Myocyte (in vitro differentiated cells): ENCODE measurements at regions not wholly inside any gene's neighbourhood (a gene's known extent, or its start where the extent isn't known, plus 50 kb on each side); places are given as distances from the start of the nearest gene placed in this dataset.

Source experiments
- DNase-seq: peaks from one replicate; pipeline ENCODE4 v3.0.0-alpha.2; 2012; ENCODE audit warnings: low read depth

DNA sequence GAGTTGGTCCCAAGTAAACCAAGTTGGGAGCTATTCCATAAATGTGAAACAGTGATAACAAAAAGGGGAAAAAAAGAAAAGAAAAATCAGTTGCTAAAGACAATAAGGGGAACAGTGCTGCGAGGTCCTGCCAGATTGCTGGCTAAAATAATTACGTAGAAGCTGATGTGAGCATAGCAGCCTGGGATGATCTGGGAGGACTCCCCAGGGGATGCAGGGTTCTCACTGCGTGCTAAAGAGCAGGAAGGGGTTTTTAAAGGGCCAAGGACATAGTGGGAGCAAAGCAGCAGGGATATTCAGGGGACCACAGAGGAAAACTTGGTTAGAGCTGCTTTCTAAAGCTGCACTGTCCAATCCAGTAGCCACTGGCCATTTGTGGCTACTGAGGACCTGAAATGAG, 133.0 kb upstream of the UMPS start:
- DNase-seq: no peak

DNA sequence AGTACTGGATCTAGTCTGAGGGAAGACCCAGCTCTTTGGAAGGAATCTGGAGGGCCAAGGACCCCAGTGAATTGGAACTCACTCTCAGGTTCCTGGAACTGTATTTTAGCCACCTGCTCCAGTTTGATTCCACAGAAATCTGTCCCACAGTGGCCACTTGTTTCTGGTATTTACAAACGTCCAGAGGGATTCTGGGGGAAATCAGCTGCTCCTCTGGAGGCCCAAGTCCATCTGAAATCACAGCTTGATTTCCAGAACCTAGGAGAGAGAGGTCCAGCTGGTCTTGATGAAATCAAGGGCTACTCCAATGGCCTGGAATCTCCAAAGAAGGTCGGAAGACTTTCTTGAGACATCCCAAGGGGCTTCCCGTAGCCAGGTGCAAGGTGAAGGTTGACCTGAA, 132.3 kb upstream of the UMPS start:
- DNase-seq: no peak

DNA sequence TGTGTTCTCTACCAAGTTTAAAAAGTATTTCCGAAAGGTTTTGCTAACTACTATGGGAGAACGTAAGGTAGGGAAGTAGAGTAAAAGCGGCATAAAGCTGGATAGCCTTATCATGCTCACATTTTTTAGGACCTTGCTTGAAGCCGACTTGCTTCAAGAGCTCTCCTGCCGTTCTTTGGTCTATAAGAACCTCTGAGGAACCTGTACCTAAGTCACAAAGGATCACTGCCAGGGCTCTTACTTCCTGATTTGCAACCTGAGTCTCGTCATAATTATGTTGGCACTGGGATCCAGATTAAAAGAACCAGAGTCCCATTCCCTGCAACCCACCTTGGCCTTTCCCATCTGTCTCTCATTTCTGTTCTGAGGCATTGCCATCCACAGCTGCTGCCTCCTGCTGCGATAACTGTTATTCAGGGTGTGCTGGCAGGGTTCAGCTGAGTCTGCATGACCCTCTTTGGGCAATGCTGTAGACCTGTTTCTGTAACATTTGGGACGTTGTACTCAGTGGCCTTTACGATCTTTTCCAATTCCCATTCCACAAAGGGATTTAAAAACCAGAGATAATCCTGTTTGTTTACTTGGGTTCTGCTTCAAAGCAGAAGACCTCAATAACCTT, 131.0 kb upstream of the UMPS start:
- DNase-seq: peak; percentile 63

DNA sequence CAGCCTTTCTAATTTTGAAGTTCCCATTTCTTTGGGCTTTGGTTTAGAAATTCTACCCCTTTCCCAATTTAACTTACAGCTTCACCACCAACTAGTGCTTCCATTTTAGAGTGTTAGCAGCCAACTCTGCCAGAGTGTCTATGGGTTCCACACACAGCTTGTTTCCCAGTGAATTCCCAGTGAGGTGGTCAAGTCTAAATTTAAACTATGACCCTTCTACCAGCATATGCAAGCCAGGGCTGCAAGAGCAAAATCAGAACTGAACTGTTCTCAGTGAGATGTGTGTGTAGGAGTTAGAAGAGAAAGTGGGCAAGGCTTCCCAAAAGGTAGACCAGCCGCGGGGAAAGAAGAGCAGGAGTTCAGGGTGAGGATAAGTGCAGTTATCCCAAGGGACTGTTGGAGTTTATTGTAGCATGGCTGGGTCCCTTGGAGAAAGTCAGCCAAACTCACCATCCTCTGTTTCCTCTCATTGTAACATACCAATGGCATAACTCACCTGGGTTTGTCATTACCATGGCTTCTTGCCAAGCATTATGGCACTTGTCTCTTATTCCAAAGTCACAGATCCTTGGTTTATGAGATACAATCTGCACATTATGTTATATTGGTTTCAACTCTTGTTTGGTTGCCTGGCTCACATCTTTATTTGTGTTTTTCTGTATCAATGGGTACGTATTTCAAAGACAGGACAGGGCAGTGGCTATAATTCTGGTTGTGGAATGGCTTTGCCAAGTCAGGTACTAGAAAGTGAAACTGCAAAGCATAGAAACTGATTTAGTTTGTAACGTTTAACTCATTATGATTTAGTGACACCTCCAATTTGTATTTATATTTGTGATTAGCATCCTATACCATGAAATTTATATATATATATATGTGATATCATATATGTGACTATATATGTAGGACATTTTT, 130.2 kb upstream of the UMPS start:
- DNase-seq: peak; percentile 79

DNA sequence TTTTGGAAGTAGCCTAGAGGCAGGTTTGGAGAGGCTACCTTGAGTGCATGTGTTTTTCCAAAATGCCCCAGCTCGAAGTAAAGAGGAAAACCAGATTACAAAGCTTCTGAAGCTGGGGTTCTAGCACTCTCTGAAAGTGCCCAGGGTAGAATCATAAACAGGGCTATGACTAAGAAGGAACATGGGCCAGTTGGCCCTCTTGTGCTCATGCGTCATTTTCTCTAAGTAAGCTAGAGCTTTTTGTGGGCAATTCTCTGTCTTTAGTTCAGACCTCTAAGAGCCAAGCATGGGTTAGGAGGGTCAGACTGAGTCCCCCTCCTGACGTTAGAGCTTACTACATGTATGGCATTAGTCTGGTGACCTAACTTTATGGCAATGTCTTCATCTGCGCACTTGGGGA, 129.5 kb upstream of the UMPS start:
- DNase-seq: peak; percentile 17

DNA sequence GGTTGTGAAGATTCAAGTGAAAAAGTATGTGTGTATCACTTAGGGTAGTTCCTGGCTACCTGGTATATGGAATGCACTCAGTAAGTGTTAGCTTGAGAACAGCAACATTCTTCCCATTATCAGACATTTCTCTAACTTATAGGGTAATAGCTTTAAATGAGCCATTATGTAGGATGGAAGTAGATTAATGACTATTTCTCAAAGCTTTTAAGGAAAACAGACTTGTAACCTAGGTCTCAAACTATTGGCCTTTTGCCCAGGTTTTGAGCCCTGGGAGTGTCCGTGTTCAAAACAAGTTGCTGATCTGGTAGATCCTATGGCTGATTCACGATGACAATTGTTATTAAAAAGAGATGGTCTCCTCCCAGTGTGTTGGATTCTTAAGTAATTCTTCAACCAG, 129.1 kb upstream of the UMPS start:
- no peak for DNase-seq

DNA sequence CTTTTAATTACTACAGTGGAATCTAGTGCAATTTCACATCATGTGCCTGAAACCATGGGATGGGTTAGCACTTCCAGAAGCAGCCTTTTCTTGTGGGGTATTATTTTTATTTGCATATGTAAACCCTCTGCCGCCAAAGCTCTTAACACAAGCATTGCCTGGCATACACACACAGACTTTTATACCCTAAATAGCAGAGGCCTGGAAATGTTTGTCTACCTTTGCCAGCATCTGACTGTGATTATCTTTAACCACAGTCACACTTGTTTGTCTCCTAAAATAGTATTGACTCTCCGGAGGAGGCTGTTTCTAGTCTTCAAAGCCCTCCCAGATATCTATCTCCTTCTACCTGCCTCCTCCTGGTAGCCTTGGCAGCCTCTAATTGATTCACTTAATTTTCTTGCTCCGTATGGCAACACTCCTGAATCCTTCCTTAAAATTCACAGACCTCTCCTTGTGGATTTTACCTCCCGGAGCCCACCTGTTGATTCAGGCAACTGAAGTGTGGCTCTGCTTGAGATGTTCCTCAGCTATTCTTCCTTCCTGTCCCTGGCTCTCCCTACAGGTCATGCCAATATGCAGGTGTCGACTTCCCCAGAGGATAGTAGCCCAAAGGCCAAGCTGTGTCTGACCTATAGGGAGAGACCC, 127.1 kb upstream of the UMPS start:
- DNase-seq: peak; percentile 20

DNA sequence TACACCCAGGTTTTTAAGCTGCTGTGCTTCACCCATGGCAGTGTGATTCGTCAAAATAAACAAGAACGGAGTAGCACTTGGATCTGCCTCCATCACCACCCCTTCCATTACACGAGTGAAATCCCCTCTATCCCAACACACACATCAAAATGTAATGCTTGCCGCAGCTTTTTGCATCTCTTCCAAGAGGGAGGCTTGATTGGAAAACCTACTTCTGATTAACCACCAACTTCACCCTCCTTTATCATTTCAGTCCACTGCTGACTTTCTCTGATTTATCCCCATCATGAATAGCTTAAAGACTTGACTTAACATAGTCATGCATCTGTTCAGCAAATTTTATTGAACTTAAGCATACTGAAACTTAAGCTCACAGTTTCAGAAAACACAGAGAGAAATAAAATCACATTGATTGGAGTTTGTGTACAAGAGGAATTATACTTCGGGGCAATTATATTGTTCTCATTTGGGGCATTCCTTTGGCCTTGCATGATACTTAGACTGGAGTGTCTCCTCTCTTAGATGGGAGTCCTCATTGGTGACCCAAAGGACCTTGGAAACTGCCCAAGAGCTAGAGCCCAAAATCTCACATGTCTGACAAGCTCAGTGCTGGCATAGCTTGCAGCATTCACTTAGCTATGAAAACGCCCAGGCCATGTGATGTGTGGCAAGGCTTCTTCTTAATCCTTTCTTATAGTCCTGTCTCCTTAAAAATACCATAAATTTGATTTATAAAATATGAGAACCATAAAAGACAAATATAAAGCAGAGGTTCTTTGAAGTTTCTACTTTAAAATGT, 124.3 kb upstream of the UMPS start:
- no peak for DNase-seq

DNA sequence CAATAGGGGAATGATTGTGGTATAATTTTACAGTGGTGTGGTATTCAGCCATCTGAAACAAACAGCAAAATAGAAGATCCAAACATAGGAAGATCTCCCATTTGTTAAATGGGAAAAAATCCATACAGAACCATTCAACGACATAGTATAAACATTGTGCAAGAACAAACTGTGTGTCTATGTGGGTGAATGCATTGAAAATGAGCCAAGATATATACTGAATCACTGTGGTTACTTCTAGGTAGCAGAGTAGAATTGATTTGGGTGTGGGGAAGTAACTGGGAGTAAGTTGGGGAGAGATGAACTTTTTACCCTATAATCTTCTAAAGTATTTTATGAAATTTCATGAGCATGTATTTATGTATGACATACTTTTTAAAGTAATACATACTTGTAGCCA, 123.1 kb upstream of the UMPS start:
- no peak for DNase-seq

DNA sequence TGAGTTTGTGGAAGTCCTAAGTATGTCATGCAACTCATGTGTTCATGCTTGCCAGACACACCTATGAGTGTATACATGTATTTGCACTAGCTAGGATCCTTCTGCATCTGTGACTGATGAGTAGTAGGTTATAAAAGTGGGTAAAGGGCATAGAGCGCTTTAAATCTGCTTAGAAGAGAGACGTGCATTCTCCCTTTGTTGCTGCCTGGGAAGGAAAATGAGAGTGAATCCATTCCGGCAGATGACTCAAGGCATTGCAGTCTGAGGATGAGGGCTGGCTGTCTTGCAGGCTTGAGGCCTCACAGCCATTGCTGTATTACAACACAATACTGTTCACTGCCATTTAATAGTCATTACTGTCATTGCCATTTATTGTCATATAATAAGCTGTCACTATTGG, 120.8 kb upstream of the UMPS start:
- DNase-seq: no peak

DNA sequence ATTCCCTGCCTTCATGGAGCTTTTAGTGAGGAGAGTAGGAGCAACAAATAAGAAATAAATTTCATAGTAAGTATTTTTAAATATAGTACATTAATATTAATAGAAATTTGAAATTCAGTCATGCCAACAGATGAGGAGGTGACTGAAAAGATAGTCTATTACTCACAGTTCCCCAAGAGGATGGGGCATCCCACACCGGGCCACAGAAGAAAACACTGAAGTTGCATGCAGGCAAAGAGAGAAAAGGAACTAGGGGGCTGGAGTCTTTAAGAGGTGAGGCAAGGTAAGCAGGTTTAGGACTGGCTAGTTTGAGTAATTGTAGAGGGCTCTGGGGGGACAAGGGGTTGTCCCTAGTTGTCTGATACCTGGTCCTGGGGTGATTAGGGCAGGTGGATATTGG, 120.1 kb upstream of the UMPS start:
- DNase-seq: no peak

DNA sequence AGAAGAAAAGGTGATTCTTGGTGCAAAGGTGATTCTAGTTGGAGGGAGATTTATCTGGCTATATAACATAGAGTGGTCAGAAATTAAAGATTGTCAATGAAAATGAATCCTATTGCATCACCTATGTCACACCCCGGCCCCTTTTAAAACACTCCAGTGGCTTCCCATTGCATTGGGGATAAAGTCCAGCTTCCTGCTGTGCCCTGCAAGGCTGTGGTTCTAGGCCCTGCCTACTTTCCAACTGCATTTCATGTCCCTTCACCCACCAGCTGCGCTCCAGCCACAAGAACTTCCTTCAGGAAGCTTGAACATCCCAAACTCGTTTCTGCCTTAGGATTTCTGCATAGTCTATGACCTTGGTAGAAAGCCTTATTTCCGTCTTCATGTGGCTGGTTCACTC, 118.7 kb upstream of the UMPS start:
- DNase-seq: no peak

DNA sequence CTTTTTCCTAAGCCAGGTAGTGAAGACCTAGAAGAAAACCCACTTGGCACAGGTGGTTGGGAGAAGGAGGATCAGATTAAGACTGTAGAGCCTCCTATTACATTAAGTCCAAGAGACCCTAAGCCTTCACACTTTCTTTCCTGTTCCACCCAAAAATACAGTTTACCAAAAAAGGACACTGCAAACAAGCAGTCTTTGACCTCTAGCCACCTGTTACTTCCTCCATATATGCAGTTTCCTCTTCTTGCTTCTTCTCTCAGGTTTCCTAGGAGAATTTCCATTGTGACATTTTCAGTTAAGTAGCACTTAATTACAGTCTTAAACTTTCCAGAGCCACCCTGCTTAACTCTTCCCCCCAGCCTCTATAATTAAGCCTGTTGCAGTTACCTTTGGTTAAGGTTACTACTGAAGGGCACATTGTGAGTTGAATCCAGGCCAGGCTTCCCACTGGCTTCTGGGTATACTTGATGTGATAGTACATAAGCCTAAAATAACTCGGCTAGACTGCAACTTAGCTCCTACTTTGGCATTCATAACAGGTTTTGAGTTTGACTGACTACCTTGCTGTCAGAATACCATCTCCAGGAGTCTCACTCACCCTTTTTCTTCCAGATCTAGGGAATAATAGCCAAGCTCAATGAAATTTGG, 114.2 kb upstream of the UMPS start:
- DNase-seq: no peak

DNA sequence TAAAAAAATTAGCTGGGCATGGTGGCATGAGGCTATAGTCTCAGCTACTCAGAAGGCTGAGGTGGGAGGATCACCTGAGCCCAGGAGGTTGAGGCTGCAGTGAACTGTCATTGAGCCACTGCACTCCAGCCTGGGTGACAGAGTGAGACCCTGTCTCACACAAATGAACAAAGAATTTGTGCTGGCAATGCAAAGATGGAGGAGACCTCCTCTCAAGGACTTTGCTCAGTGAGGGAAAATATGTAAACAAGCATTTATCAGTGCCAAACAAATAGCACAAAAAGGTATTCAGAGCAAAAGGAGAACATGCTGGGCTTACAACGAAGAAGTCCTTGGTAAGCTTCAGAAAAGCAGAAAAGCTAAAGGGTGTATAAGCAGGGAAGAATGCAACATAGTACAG, 113.1 kb upstream of the UMPS start:
- DNase-seq: no peak

DNA sequence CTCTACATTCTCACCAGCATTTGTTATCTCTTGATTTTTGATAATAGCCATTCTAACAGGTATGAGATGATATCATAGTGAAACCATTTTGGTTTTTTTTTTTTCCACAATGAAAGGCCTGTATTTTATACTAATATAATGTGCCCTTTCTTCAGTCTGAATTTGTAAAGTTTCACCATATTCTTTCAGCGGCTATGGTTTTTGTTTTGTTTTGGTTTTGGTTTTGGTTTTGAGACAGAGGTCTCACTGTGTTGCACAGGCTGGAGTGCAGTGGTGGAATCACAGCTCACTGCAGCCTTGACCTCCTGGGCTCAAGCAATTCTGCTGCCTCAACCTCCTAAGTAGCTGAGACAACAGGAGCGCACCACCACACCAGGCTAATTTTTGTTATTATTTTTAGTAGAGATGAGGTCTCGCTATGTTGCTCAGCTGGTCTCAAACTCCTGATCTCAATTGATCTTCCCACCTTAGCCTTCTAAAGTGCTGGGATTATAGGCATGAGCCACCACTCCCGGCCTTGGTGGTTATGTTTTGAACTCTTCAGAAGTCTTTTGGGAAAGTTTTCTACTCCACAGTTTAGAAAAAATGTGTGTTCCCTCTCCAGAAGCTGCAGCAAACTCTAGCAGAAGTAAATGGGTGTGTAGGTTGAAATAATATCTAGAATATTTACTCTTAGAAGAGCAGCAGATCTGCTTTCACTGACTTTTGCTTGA, 110.2 kb upstream of the UMPS start:
- DNase-seq: no peak

DNA sequence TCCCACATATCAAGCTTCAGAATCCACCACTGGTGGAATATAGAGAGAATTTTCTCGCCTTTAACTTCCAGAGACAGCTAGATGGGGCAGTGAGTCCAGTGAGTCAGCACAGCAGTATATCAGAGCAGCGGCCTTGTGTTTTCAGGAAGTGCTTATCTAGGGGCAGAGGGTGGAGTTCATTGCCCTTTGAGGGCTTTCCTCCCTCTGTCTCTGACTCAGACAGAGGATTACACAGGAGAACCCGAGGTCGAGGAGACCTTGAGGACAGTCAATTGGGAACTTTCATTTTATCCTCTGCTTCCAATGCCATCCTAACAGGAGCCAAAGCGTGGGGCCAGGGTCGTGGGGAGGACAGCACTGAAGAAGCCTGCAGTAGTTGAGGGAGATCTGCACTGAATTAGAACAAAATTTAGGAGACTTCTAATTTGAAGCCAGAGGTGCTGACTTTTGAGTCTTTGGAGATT, 109.6 kb upstream of the UMPS start:
- no peak for DNase-seq

DNA sequence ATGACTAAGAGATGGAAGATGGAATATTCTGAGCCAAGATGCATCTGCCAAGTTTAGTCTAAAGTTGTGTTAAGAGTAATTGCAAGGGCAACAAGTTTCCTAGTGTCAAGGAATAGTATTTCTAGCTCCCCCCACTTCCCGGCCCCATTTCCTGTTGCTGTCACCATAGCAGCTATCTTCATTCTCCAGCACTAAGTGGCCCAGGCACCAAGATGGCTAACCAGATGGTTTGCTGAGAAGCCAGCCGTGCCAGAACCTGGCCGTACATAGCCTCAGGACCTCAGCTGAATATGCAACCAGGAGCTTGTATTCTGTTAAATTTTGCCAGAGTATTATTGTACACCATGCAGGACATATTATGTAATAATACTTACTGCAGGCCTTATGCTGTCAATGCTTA, 108.8 kb upstream of the UMPS start:
- no peak for DNase-seq

DNA sequence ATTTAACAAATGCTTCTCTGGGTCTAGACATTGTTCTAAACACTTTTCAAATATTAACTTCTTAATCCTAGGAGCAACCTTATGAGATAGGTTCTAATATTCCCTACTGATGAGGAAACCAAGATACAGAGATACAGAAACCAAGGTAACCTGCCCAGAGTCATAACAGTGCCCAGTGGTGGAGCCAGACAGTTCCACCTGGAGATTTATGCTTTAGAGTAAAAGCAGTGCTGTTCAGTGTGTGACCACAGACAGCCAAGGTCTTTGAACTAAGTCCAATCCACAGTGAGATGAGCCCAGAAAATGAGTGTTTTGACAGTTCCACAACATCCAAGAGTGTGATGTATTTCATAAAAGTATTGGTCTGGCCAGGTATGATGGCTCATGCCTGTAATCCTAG, 105.2 kb upstream of the UMPS start:
- no peak for DNase-seq

DNA sequence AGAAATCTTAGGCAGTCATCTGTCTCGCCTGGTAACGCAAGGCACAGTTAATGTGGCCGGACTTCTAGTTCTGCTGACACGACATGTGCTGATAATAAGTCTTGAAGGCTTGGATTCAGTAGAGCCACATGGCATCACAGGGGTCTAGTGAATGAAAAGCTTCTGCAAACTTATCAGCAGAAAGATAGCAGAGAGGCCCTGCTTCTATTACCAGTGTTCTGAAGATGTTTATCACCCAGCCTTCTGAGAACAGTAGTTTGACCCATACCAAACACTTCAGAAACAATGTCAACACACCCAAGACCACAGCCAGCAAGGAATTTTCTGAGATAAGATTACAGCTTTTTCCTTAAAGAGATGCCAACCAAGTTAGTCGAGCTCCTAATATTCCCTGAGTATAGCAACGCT, 102.7 kb upstream of the UMPS start:
- peak; percentile 11 for DNase-seq

DNA sequence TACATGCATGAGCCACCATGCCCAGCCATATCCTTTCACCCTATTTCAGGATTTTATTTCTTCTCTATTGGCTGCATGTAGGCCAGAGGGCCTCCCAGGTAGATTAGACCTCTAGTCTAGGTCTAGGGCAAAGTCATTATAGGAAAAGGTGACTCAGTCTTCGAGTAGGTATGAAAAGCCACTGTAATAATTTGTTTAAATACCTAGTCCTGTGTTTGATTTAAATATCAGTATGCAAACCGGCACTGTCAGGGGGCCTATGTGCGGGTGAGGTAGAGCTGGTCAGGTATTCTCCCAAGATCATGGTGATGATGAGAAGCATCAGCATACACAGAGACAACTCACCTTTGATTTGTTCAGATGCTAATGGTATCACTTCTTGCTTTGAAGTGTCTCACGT, 101.4 kb upstream of the UMPS start:
- DNase-seq: no peak
